ENCODE measurements at regions not wholly inside any gene's neighbourhood (a gene's known extent, or its start where the extent isn't known, plus 50 kb on each side); places are given as distances from the start of the nearest gene placed in this dataset.
"Not testable (repeated sequence)": the region's sequence is repeated elsewhere in the genome, so short reads cannot be mapped to it uniquely, and the experiment has no call there.

DNA sequence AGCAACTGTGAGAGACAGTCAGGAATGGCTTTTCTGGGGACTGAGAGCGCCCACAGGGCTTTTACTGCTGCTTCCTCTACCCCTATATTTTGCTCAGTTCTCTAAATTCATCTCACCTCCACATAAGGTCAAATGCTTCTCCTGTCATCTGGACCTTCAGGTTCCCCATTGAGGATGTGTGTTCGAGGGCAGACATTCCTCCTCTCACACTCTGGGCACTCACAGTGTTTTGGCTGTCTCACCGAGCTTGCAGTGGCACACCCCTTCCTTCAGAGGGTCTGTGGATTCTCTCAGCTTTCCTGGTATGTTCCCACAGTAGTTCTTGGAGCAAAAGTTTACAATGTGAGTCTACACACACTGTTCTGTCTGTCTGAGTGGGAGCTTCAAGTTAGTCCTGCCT, 127.8 kb upstream of the GLRA1 start:
- DNase-seq (ENCODE audit: low spot score) = no peak
- in situ Hi-C loops (cut with MboI; ENCODE audit: low pct_unique_long_range_greater_than_20kb, low sequenced_read_pairs, unreplicated experiment) = no loop called here
- TF ChIP-seq, protein P1, sequence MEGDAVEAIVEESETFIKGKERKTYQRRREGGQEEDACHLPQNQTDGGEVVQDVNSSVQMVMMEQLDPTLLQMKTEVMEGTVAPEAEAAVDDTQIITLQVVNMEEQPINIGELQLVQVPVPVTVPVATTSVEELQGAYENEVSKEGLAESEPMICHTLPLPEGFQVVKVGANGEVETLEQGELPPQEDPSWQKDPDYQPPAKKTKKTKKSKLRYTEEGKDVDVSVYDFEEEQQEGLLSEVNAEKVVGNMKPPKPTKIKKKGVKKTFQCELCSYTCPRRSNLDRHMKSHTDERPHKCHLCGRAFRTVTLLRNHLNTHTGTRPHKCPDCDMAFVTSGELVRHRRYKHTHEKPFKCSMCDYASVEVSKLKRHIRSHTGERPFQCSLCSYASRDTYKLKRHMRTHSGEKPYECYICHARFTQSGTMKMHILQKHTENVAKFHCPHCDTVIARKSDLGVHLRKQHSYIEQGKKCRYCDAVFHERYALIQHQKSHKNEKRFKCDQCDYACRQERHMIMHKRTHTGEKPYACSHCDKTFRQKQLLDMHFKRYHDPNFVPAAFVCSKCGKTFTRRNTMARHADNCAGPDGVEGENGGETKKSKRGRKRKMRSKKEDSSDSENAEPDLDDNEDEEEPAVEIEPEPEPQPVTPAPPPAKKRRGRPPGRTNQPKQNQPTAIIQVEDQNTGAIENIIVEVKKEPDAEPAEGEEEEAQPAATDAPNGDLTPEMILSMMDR (IDR thresholded peaks at IDR 0.05; ENCODE audit: extremely low read depth, insufficient read depth, missing control alignments) = no peak

DNA sequence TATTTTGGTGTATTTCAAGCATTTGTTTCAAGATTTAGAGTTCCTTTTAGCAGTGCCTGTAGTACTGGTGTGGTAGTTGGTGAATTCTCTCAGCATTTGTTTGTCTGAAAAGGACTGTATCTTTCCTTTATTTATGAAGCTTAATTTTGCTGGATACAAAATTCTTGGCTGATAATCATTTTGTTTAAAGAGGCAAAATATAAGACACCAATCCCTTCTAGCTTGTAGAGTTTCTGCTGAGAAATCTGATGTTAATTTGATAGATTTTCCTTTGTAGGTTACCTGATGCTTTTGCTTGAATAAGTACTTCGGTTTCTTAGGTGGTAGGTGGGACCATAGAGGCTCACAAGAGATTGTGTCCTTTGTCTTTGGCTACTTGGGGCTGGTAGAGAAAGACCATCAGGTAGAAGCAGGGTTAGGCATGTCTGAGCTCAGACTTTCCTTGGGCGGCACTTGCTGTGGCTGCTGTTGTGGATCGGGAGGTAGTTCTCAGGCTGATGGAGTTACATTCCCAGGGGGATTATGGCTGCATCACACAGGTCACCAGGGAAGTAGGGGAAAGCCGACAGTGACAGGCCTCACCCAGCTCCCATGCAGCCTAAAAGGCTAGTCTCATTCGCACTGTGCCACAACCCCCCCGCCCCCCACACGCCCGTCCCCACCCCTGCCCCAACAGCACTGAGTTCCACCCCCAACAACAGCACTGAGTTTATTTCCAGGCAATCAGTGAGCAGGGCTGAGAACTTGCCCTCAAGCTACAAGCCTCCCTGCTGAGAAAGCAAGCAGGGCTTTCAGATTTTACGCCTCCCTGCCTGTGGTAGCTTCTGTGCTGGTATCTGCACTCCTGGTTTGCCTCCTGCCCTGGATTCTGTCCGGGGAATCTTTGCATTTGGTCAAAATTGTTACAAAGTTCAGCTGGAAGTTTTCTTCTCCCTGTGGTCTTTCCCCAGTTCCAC, 127.1 kb upstream of the GLRA1 start:
- in situ Hi-C loops (cut with MboI; ENCODE audit: low pct_unique_long_range_greater_than_20kb, low sequenced_read_pairs, unreplicated experiment) = no loop called here
- TF ChIP-seq, protein P1 (IDR thresholded peaks at IDR 0.05; ENCODE audit: extremely low read depth, insufficient read depth, missing control alignments) = no peak
- DNase-seq (ENCODE audit: low spot score) = no peak

DNA sequence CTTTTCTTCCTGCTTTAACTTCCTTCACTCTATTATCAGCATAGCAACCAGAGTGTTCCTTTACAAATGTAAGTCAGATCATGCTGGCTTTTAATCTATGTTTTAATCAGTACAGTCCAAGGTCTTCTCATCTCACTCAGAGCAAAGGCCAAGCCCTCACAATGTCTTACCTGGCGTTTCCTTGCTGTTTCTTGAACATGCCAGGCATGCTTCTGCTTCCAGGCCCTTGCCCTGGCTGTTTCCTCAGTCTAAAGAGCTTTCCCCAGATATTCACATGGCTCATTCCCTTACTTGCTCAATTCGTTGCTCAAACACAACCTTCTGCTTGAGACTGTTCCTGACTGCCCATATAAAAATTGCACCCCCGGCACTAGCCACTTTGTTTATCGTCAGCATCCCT, 121.7 kb upstream of the GLRA1 start:
- in situ Hi-C loops (cut with MboI; ENCODE audit: low pct_unique_long_range_greater_than_20kb, low sequenced_read_pairs, unreplicated experiment) = no loop called here
- no peak for DNase-seq (ENCODE audit: low spot score)
- TF ChIP-seq, protein P1 (IDR thresholded peaks at IDR 0.05; ENCODE audit: extremely low read depth, insufficient read depth, missing control alignments) = no peak

DNA sequence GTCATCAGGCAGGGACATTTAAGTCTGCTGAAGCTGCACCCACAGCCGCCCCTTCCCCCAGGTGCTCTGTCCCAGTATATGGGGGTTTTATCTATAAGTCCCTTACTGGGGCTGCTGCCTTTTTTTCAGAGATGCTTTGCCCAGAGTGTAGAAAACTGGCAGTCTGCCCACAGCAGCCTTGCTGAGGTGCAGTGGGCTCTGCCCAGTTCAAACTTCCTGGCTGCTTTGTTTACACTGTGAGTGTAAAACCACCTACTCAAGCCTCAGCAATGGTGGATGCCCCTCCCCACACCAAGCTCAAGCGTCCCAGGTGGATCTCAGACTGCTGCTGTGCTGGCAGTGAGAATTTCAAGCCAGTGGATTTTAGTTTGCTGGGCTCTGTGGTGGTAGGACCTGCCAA, 114.2 kb upstream of the GLRA1 start:
- in situ Hi-C loops (cut with MboI; ENCODE audit: low pct_unique_long_range_greater_than_20kb, low sequenced_read_pairs, unreplicated experiment); DNase-seq (ENCODE audit: low spot score): not testable (repeated sequence)

DNA sequence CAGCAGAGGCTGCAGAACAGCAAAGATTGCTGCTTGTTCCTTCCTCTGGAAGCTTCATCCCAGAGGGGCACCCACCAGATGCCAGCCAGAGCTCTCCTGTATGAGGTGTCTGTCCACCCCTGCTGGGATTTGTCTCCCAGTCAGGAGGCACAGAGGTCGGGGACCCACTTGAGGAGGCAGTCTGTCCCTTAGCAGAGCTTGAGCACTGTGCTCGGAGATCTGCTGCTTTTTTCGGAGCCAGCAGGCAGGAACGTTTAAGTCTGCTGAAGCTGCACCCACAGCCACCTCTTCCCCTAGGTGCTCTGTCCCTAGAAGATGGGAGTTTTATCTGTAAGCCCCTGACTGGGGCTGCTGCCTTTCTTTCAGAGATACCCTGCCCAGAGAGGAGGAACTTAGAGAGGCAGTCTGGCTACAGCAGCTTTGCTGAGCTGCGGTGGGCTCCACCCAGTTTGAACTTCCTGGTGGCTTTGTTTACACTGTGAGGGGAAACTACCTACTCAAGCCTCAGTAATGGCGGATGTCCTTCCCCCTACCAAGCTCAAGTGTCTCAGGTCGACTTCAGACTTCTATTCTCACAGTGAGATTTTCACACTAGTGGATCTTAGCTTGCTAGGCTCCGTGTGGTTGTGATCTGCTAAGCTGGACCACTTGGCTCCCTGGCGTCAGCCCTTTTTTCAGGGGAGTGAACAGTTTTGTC, 101.8 kb upstream of the GLRA1 start:
- DNase-seq (ENCODE audit: low spot score); in situ Hi-C loops (cut with MboI; ENCODE audit: low pct_unique_long_range_greater_than_20kb, low sequenced_read_pairs, unreplicated experiment): not testable (repeated sequence)

DNA sequence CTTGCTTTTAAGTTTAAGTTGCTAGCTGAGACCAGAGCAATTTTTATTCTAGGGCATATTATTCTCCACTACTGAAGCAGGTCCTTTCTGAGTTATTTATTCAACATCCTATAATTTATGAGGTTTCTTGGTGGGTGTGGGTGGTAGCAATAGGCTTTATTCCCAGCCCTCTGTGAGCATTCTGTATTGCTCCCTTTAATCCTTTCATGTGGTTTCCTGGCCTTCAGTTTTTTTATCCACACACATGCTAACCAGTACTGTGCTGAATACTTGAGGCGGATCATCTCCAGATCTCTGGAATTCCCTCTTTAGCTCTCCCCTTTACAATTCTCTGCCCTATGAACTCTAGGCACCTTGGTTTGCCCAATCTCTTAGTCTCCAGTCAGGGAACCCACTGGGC, 91.8 kb upstream of the GLRA1 start:
- TF ChIP-seq, protein P1 (IDR thresholded peaks at IDR 0.05; ENCODE audit: extremely low read depth, insufficient read depth, missing control alignments) = no peak
- DNase-seq (ENCODE audit: low spot score) = no peak
- in situ Hi-C loops (cut with MboI; ENCODE audit: low pct_unique_long_range_greater_than_20kb, low sequenced_read_pairs, unreplicated experiment) = no loop called here

DNA sequence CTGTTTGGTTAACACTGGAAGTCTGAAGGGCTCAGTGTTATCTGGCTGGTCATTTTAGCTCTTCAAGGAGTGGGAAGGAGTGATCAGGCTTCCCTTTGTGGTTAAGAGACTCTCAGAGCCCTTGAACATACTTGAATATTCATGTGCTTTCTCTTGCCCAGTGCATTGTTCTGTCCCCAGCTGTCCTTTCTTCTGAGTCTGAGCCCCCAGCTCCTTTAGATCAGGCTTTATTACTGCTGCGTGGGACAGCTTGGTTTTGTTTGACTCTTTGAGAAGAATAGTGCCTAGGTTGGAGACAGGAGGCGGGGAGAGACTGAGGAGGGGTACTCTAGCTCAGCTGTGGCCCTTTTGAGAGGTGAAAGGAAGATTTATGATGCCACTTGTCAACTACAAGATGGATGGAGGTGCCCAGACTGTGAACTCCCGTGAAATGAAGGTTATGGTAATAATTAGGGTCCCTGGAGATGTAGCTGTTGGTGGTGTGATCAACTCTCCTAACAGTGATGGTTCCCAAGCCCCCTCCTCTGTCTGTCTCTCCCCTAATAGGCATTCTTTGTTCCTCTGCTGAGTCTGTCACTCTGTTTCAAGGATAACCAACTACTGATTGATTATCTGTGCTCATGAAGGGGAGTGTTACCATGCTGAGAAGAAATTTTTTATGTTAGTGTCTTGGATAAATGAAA, 83.1 kb upstream of the GLRA1 start:
- in situ Hi-C loops (cut with MboI; ENCODE audit: low pct_unique_long_range_greater_than_20kb, low sequenced_read_pairs, unreplicated experiment) = no loop called here
- DNase-seq (ENCODE audit: low spot score) = no peak
- TF ChIP-seq, protein P1 (IDR thresholded peaks at IDR 0.05; ENCODE audit: extremely low read depth, insufficient read depth, missing control alignments) = no peak

Data from GM13977 (cell line).